GM19238 (cell line): ENCODE measurements at regions not wholly inside any gene's neighbourhood (a gene's known extent, or its start where the extent isn't known, plus 50 kb on each side); places are given as distances from the start of the nearest gene placed in this dataset.

ENCODE experiments used
- DNase-seq: peaks from one replicate; pipeline ENCODE4 v3.0.0; 2011; ENCODE audit warnings: low spot score; ENCODE audit not compliant: insufficient read length

DNA sequence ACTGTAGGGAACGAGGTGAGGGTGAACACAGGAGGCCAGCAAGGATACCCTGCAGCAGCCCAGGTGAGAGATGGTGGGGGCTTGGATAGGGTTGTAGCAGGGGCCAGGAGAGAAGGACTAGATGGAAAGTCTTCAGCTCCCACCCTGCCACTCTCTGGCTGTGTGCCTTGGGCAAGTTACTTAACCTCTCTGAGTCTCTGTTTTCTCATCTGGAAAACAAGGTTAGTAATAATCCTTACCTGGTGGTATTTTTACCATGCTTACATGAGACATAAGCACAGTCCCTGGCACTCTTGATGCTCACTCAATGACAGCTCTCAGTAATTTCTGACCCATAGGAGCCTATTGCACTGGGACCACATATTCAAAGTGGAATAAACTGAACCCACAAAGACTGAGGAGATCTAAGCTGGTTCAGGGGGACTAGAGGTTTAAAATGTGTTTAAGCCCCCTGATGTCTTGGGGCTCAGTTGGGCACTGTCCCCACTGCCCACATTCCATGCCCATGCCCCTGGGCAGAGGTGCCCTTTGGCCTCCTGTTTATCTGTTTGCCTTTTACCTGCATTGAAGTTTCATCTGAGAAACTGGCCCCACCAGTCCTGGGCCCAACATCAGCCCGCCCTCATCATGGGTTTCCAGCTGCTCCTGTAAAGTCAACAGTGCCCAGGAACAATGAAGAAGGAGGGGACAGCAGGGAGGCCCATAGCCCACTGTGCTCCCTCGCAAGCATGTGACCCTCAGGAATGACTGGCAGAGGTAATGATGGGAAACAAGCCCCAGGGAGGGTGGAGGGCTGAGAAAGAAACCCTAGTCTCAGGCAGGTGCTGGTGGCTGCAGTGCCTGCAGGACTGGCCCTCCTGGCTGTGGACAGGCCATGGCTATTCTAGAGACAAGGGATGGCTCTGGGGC lies 104.0 kb downstream of the VEGFA start:
- DNase-seq, result no peak

DNA sequence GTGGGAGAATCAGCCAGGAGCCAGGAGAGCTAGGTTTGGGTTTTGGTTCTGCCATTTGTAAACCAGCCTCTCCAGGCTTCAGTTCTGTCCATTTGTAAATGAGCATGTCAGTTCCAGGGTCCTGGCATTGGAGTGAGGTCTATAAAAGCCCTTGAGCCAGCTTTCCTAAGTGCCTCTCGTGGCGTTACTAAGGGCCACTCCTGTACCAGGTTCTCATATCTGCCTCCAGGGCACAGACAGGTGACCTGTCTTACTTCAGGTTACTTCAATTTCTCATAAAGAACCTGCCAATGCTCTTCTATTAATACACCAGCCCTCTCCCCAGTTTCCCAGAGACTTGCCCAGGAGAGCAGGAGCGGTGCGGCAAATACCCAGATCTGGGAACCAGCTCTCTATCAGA lies 101.9 kb downstream of the VEGFA start:
- DNase-seq, result no peak

DNA sequence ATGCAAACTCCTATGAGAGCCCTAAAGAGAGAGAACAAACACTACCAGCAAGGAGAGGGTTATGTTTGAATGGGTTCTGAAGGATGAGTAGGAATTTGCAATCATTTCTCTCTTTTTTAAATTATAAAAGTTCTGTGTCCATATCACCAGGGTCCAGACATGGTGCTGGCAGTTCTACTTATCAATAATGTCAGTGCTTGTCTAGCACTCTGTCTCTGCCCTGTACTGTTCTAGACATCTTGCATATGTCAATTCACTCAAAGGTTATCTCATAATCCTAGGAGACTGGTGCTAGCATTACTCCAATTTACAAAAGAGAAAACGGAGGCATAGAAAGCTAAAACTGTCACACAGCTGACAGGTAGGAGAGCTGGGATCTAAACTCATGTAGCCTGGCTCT lies 101.3 kb downstream of the VEGFA start:
- no peak for DNase-seq

DNA sequence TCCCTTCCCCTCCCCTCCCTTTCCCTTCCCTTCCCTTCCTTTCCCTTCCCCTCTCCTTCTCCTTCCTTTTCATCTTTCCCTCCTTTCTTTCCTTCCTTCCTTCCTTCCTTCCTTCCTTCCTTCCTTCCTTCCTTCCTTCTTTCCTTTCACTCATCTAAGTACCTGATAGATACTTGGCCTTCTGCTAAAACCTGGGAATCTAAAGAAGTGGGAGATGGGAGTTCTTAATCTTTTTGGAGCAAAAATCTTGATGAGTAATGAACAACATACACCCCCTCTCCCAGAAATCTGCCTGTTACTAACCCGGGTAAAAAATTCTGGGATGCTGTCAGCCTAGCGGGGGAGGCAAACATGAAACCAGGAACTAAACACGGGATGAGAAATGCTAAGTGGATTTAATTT lies 100.7 kb downstream of the VEGFA start:
- DNase-seq, result no peak

DNA sequence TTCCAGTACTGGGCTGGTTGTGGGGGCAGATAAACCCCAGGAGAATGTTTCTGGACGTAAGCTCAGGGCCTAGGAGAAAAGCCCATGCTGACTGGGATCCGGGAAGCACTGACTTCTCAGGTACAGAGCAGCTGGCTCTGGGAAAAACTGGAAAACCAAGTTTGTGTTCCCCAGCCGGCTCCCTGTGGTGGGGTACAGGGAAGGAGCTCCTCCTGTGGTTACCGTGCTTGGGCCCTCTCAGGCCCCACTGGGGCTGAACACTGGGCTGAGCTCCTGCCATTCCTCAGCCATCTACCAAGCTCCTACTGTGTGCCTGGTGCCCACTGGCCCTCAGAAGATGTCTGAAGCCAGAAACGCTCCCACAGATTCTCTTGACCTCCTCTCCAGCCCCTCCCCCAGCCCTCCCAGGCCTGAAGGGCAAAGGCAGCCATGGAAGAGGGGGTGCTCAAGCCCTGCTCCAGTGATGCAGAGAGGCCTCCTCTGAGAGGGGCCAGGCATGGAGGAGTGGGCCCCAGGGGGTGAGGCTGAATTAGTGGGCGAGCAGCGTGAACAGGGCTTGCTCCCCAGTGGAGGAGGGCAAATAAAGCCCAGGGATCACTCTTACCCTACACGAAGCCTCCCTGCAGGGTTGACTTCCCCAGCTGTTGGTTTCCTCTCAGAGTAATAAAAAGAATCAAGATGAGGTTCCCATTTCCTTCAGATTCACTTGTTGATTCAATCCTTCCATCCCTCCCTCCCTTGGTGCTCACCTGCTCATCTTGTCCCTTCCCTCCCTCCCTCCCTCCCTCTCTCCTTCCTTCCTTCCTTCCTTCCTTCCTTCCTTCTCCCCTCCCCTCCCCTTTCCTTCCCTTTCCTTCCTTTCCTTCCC lies 100.0 kb downstream of the VEGFA start:
- no peak for DNase-seq

DNA sequence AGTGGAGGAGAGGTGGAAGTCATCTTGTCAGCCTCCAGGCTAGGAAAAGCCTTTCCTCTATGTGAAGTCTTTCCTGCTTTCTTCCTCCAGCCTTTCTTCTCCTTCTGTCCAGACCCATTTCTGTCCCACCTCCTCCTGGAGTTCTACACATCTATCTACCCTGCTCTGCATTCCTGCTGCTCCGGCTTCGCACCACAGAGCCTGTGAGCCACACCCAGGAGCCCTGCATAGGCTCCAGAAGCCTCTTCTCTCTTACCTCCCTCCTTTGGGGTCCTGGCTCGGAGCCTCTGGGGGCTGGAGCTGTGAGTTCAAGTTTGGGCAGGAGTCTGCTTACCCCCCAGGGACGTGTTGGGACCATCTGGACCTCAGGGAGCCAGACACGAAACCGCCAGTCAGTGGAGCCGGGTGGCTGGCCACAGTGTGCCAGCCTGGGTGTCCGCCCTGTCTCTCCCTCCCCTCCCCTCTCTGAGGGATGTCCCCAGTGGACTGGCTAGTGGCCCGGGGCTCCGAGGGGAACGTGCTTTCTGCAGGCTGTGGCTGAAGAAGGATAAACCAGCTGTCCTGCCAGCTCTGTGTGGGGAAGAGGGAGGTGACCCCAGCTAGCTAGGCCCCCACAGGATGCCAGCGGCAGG lies 99.2 kb downstream of the VEGFA start:
- DNase-seq, result no peak

DNA sequence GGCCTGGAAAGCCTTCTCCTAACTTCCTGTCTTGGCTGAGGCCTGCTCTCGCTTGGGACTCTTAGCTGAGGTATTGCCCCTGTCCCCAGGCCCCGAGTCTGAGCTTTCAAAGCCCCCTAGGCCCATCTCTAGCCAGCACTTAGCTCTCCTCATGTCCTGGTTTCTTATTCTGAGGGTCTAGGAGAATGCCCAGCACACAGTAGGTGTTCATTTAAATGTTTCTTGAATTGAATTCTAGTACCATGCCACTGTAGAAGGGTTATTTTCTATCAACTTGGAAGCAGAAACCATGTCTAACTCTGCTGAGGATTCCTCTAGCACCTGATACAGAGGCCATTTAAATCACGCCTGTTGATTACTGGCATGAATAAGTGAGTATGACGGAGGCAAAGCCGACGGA lies 98.5 kb downstream of the VEGFA start:
- DNase-seq, result no peak

DNA sequence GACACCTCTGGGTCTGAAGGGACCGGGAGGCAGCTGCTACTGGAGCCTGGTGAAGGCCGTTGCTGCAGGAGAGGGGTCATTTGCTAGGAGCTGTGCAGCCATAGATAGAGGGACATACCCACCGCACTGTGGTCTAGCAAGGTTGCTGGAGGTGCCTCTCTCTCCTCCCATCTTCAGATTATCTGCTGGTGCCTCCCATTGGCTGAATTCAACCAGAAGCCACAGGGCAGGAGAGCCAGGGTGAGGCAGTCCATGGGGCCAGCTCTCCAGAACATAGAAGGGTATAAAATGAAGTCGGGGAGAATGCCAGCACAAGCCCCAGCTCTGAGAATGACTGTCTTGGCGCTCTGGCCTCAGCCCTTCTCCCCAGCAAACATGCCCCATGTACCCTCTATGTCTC lies 98.0 kb downstream of the VEGFA start:
- no peak for DNase-seq

DNA sequence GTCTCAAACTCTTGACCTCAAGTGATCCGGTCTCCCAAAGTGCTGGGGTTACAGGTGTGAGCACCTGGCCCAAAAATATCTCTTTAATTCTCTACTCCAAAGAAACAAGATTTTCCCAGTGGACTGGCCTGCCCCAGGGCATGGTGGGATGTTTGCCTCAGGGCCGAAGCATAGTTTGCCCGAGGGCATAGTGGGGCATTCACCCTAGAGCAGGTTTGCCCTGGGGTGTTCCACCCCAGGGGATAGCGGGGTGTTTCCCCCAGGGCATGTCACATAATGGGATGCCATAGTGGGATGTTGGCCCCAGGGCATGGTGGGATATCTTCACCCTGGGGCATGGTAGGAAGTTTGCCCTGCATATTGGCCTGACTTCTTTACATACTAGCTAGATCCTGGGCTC lies 97.2 kb downstream of the VEGFA start:
- no peak for DNase-seq

DNA sequence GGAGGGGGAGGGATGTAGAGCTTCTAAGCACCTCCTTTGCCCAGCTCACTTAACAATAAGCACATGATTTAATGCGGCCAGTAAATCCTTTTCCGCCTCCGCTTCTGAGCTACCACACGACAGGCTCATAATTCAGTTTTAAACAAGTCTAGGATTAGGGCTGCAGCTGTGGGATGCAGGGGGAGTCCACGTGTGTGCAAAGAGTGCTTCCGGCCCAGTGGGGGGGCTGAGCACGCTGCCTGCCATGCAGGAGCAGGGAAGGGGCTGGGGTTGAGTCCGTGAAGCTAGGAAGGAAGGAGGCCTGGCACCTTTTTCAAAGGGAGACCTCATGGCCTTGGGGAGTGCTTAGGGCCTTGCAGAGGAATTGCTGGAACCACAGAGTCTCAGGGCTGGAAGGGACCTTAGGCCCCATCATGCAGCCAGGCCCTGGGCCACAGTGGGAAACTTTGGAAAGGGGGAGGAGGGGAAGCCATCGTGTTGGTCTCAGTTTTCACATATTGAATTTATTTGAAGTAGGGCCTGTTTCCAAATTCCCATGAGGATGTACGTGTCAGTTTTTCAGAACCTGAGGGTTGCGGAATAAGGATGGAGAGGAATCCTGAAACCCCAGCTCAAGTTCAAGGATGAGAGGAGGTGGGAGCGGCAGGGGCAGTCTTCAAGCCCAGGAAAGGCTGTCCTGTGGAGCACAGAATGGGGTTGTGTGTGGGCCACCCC lies 96.1 kb downstream of the VEGFA start:
- DNase-seq, result no peak

DNA sequence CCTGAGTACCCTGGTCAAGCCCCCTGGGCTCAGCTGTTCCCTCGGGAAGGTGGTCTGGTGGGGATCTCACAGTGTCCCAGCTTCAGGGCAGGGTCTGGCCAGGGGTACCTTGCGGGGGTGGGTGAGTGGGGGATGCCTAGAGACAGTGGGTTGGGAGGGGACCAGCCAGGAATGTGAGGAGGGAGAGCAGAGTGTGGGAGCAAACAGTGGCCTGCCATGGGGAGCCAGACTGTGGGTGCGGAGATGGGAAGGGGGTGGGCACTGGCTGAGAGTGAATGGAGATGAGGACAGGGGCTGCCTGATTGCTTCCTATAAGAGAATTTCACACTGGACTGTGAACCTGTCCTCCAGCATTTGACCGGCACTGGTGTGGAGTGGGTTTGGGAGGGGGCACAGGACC lies 95.1 kb downstream of the VEGFA start:
- no peak for DNase-seq

DNA sequence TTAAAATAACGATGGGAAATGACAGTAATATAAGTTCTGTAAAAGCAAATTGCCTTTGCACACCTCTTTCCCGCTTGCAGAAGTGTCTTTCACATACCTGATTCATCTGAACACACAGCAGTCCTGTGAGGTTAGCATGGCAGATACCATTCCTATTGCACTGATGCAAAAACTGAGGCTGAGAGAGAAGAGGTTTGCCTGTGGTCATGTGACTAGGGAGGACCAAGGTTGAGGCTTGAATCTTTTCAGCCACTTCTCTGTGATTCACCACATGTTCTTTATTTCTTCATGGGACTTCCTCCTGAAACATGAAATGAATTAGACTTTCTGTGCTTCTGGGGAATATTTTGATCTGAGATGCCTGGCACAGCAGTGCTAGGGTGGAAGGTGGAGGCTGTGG lies 92.9 kb downstream of the VEGFA start:
- DNase-seq, result no peak

DNA sequence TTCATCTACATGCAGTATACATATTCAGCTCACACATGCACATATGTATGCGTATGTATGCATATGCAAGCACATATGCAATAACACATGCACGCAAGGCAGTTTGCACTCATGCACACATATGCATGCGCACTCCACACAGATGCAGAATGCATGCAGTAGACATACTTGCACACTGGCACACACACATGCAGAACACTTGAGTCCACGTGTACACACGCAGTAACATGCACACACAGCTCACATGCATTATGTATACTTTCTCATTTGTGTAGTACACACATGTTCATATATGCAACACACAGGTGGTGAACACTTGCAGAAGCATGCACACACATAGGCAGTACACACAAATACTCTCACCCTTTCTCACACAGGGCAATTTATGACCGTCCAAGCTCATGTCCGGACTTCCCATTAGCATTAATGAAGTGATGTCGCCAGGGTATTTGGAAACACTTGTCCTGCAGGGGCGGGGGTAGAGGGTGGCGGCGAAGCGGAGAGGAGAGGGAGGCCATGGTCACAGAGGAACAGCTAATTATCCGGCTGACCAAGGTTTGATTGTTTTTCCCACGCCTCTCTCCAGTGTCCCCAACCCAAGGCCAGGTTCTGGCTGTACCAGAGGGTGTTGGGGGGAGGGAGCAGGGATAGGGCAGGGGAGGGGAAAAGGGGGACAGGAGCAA lies 91.3 kb downstream of the VEGFA start:
- no peak for DNase-seq

DNA sequence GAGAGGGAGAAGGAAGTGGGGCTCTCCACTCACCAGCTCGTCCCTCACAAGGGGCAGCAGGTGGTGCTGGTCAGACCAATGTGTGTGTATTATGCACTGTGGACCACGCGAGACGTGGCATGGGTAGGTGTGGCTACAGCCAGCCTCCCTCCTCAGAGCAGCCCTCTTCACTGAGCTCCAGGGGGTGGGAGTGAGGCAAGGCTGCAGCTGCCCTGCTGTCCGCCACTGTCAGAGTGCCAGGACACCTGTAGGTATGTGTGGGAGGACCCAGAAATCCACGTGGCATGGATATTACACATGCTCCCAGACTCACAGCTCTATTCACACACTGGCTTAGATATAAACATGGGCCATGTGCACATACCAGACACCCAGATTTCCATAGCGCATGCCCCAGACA lies 90.3 kb downstream of the VEGFA start:
- no peak for DNase-seq

DNA sequence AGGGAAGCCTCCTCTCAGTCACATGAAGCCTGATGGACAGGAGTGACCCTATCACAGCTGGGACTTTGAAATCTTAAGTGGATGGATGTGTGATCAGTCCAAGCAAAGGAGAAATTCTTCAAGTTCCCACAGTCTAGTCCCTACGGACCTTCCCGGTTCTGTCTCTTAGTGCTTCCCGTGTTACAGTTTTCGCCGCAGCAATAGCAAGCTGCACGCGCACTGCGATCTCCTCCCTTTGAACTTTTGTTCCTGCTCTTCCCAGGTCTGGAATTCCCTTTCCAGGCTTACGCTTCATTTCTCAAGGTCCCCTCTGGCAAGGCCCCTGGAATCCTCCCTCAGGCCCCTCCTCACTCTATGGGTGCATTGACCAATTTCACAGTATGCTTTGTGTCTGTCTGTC lies 89.2 kb downstream of the VEGFA start:
- no peak for DNase-seq

DNA sequence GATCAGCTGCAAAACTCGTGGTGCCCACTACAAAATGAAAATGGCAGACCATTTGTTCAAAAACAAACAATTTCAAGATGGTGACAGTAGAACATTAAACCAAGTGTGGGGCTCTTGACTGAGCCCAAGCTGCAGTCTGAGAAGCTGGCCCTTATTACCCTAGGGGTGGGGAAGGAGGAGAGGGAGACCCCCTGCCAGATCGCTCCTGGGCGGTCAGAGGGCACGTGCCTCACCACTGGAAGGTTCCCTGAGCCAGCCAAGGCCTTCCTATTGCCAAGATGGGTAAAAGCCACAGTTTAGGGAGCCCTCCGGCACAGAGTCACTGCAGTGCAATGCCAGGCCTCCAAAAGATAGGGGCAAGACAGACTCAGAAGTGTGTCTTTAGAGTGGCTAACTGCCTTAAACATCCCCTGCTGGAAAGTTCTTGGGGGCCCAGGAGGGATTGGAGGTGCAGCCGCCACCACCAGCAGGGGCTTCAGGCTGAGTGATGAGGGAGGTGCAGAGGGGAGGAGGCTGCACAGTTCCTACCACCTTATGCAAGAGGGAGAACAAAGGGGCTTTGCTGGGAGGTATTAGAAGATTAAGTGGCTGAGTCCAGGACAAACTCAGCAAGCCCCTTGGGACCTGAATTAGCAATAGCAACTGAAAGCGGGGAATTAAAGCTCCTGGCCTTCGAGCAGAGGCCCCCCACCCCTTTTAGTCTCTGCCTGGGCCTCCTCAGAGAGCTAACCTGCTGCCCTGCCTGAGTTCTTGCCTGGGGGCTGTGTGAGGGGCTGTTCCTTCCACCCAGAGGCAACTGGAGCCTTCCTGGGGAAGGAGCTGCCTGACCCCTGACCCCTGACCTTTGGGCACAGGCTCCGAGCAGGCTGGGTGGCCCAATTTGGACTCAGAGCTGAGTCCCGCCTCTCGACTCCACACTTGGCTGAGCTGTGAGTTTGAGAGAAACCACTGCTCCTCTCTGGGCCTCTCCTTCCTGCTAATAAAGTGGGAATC lies 88.4 kb downstream of the VEGFA start:
- DNase-seq, result no peak

DNA sequence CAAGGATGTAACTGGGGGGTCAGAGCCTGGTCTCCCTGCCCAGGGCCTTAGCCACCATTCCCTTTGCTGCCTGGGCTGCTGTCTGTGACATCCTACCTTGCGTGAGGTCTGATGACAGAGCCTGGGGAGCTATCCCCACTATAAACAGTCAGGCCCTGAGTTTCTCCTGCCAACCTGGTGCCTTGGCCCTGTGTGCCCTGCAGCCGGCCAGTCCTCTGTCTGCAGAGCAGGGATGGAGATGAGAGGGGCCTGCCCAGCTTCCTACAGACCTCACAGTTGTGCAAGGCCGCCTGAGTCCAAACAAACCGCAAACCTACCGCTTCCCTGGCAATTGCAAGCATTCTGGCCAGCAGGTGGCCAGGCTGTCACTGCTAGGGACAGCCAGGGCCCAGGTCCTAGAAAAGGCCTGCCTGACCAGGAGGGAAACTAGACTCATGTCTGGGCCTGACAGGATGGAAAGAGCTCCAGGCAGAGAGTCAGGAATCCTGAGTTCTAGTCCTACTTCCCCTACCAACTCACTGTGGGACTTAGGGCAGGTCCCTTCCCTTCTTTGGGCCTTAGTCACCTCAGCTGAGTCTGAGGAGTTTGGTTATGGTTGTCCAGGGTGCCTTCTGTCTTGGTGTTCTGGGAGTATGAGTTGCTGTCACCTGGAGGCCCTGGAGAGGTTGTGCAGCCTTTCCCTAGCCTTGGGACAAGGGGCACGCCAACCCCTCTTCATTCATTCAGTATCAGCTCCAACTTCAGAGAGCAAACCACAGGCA lies 86.2 kb downstream of the VEGFA start:
- DNase-seq, result no peak

DNA sequence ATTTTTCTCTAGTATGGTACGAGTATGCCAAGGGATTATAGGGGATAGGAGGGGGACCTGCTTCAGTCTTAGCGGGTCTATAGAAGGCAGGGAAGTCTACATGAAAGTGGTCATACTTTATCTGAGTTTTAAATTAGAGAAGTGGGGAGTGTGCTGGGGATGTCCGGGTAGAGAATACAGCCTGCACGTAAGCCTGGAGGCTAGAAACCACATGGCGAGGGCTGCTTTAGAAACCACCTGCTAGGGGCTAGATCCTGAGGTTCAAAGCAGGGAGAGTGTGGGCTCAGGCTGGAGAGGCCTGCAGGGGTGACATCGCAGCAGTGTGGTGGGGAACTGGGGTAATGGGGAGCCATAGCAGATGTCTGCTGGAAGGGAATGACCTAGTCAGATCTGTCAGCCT lies 85.2 kb downstream of the VEGFA start:
- DNase-seq, result no peak

DNA sequence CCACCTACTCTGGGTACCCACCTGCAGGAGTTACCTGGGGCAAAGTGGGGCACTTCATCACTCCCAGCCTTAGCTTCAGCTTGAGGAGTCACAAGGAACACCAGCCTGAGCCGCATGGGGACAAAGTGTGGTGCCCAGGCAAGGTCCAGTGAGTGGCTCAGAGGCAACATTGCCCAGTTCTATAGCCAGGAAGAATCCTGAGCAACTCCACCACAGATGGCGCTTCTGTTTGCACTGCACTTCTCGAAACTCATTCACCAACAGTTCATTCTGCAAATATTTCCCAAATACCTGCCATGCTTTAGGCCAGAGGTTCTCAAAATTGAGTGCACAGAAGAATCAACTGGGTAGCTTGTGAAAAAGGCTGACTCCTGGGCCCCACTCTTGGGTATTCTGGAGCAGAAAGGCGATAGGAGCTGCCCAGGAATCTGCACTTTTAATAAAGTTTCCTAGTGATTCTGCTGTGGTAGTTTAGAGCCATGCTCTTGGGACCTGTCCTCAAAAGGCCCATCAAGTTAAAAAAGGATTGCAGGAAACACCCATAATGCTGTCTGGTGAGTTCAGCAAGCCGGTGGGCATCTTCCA lies 83.1 kb downstream of the VEGFA start:
- no peak for DNase-seq
